Breast epithelium (tissue), 3 donors: ENCODE measurements at regions not wholly inside any gene's neighbourhood (a gene's known extent, or its start where the extent isn't known, plus 50 kb on each side); places are given as distances from the start of the nearest gene placed in this dataset.

Experiments used
- POLR2A ChIP-seq: fragments of 450-650 bp; IDR thresholded peaks from one replicate; pipeline ENCODE4 v1.6.1; 2016; ENCODE audit warnings: antibody characterized with exemption, mild to moderate bottlenecking, moderate library complexity
- TF ChIP-seq, protein P1 (sequence below), 3 donors: fragments of 450-650 bp; IDR thresholded peaks; one replicate each; pipeline ENCODE4 v1.5.1; 2016 to 2017; ENCODE audit warnings: antibody characterized with exemption in 3 of 3, mild to moderate bottlenecking in 3 of 3, moderate library complexity in 3 of 3

GRCh38 chr4:1562371-1562770 lies 121.7 kb downstream of the FAM53A start:
- no peak for TF ChIP-seq POLR2A
- TF ChIP-seq, protein P1, sequence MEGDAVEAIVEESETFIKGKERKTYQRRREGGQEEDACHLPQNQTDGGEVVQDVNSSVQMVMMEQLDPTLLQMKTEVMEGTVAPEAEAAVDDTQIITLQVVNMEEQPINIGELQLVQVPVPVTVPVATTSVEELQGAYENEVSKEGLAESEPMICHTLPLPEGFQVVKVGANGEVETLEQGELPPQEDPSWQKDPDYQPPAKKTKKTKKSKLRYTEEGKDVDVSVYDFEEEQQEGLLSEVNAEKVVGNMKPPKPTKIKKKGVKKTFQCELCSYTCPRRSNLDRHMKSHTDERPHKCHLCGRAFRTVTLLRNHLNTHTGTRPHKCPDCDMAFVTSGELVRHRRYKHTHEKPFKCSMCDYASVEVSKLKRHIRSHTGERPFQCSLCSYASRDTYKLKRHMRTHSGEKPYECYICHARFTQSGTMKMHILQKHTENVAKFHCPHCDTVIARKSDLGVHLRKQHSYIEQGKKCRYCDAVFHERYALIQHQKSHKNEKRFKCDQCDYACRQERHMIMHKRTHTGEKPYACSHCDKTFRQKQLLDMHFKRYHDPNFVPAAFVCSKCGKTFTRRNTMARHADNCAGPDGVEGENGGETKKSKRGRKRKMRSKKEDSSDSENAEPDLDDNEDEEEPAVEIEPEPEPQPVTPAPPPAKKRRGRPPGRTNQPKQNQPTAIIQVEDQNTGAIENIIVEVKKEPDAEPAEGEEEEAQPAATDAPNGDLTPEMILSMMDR (IDR thresholded peaks at IDR 0.05): no peak
